GM12878 (cell line): ENCODE measurements at regions not wholly inside any gene's neighbourhood (a gene's known extent, or its start where the extent isn't known, plus 50 kb on each side); places are given as distances from the start of the nearest gene placed in this dataset.

Experiments
- ATAC-seq: fragments of 200-7000 bp; cut with Tn5 transposase; 3 replicates; pipeline ENCODE4 v1.9.1; 2020; ENCODE audit warnings: mild to moderate bottlenecking, moderate library complexity
- BruUV-seq: library from RNA; stranded (reverse); fragments of 400-500 nt; replicated peaks from 2 replicates; lab custom pipeline; 2021; lab: Mats Ljungman, UMichigan
- CTCF ChIA-PET: fragments of 300-600 bp; sonication (Branson Sonifier 250); formaldehyde crosslinking; extraction: SDS; loops from one replicate; lab custom pipeline; 2021; ENCODE audit warnings: inconsistent platforms; lab: Yijun Ruan, JAX
- POLR2A ChIA-PET: fragments of 350-600 bp; formaldehyde crosslinking; extraction: SDS; loops from one replicate; lab custom pipeline; 2021; ENCODE audit warnings: inconsistent platforms; lab: Charles Lee
- RAD21 ChIA-PET: fragments of 300-600 bp; sonication (Branson Sonifier 250); formaldehyde crosslinking; loops from one replicate; lab custom pipeline; 2023; ENCODE audit warnings: antibody characterized with exemption; ENCODE audit not compliant: unreplicated experiment; lab: Charles Lee
- SMC1A ChIA-PET: fragments of 300-600 bp; sonication (Branson Sonifier 250); formaldehyde crosslinking; loops from one replicate; lab custom pipeline; 2023; ENCODE audit not compliant: unreplicated experiment, uncharacterized antibody; lab: Charles Lee
- DNase-seq: peaks from one replicate; pipeline ENCODE4 v3.0.0-alpha.2; 2011; ENCODE audit warnings: low read depth, low spot score
- FAIRE-seq: peaks from 3 replicates; lab custom pipeline; 2011; peaks lifted over from hg19 to GRCh38; lab: Jason Lieb, UNC
- H2AFZ ChIP-seq: 2 replicates; pipeline ENCODE4 v1.6.0; 2011; ENCODE audit warnings: low read depth, low read length, control low read depth; ENCODE audit not compliant: control insufficient read depth
- H3K27ac ChIP-seq: 2 replicates; pipeline ENCODE4 v1.5.1; 2011; ENCODE audit warnings: control low read depth; ENCODE audit not compliant: control insufficient read depth, insufficient read depth
- H3K27me3 ChIP-seq, 2 experiments: replicated peaks in 1 of 2; 2 replicates each; pipeline versions ENCODE4 v1.6.0 to v1.6.1; 2011; ENCODE audit warnings: low read length in 1 of 2; ENCODE audit not compliant: control insufficient read depth in 2 of 2, insufficient read depth in 2 of 2
- H3K36me3 ChIP-seq, 2 experiments: 2 replicates each; pipeline ENCODE4 v1.5.1; 2011; ENCODE audit warnings: low read length in 1 of 2; ENCODE audit not compliant: control insufficient read depth in 2 of 2, insufficient read depth in 2 of 2
- H3K4me1 ChIP-seq: 2 replicates; pipeline ENCODE4 v1.6.1; 2011; ENCODE audit warnings: mild to moderate bottlenecking, low read length, moderate library complexity, mixed read lengths; ENCODE audit not compliant: control insufficient read depth, insufficient read depth
- H3K4me2 ChIP-seq: 2 replicates; pipeline ENCODE4 v1.6.0; 2011; ENCODE audit warnings: control low read depth; ENCODE audit not compliant: control insufficient read depth, insufficient read depth
- H3K4me3 ChIP-seq: fragments of 200-600 bp; sonication (generic); 2 replicates; pipeline ENCODE4 v1.5.1; 2016
- H3K79me2 ChIP-seq: 2 replicates; pipeline ENCODE4 v1.6.0; 2011; ENCODE audit warnings: low read length; ENCODE audit not compliant: control insufficient read depth, insufficient read depth
- H3K9ac ChIP-seq: 2 replicates; pipeline ENCODE4 v1.8.0; 2011; ENCODE audit warnings: low read length, control low read depth, mixed read lengths; ENCODE audit not compliant: control insufficient read depth, insufficient read depth
- H3K9me3 ChIP-seq: replicated peaks from 3 replicates; pipeline ENCODE4 v1.5.1; 2011; ENCODE audit warnings: mild to moderate bottlenecking, low read length; ENCODE audit not compliant: control insufficient read depth, insufficient read depth
- H4K20me1 ChIP-seq: 2 replicates; pipeline ENCODE4 v1.6.0; 2011; ENCODE audit not compliant: control insufficient read depth, insufficient read depth
- CBX5 ChIP-seq: sonication (generic); IDR thresholded peaks from 2 replicates; pipeline ENCODE4 v1.6.1; 2016; ENCODE audit warnings: low read depth, moderate library complexity, mild to moderate bottlenecking, inconsistent platforms
- CHD4 ChIP-seq: fragments of 200-600 bp; sonication (generic); IDR thresholded peaks from 2 replicates; pipeline ENCODE4 v1.6.1; 2016; ENCODE audit warnings: mild to moderate bottlenecking
- EP300 ChIP-seq, 2 experiments: fragments of 150-350 bp in 1 of 2; IDR thresholded peaks; 2 replicates each; pipeline ENCODE4 v1.6.1; 2011 to 2012; ENCODE audit warnings: low read depth in 2 of 2, low read length in 2 of 2, borderline replicate concordance in 1 of 2, improper control_type of control experiment in 1 of 2, inconsistent platforms in 1 of 2; ENCODE audit not compliant: control insufficient read depth in 1 of 2
- EZH2 ChIP-seq: IDR thresholded peaks from 2 replicates; pipeline ENCODE4 v1.6.1; 2012; ENCODE audit warnings: low read depth, mild to moderate bottlenecking, control low read depth, inconsistent platforms, low read length, borderline replicate concordance; ENCODE audit not compliant: control insufficient read depth
- GABPA ChIP-seq: IDR thresholded peaks from 2 replicates; pipeline ENCODE4 v1.6.1; 2014; ENCODE audit warnings: antibody characterized with exemption, low read depth, mild to moderate bottlenecking, inconsistent platforms
- LARP7 ChIP-seq: fragments of 450-650 bp; IDR thresholded peaks from 2 replicates; pipeline ENCODE4 v1.6.1; 2017; ENCODE audit warnings: mild to moderate bottlenecking
- MXI1 ChIP-seq: fragments of 150-350 bp; IDR thresholded peaks from 2 replicates; pipeline ENCODE4 v1.6.1; 2011; ENCODE audit warnings: low read depth, mild to moderate bottlenecking, inconsistent platforms, low read length, improper control_type of control experiment
- PAX5 ChIP-seq: IDR thresholded peaks from 2 replicates; pipeline ENCODE4 v1.6.1; 2011; ENCODE audit warnings: low read depth, low read length, borderline replicate concordance
- POLR2AphosphoS2 ChIP-seq: IDR thresholded peaks from 2 replicates; pipeline ENCODE4 v1.6.1; 2011; ENCODE audit warnings: low read depth, mild to moderate bottlenecking, low read length, improper control_type of control experiment, moderate library complexity
- RELA ChIP-seq: fragments of 450-650 bp; IDR thresholded peaks from 2 replicates; pipeline ENCODE4 v1.8.0; 2014; ENCODE audit warnings: borderline replicate concordance; ENCODE audit not compliant: partially characterized antibody
- ZNF24 ChIP-seq: fragments of 450-650 bp; IDR thresholded peaks from 2 replicates; pipeline ENCODE4 v1.6.1; 2017; ENCODE audit warnings: antibody characterized with exemption, mild to moderate bottlenecking
- WGBS: methylation state at CpG from one replicate; pipeline ENCODE4 v1.1.6; 2016; ENCODE audit warnings: low lambda C conversion rate; ENCODE audit not compliant: insufficient replicate concordance, insufficient coverage; ENCODE audit errors: missing lambda C conversion rate; 5-methylcytosine and 5-hydroxymethylcytosine counted together
- in situ Hi-C: fragments of 300-500 bp; cut with MboI; formaldehyde crosslinking; loops from 9 replicates; pipeline ENCODE4 v1.14.3; 2018; ENCODE audit warnings: mixed read lengths
- intact Hi-C: fragments of 100-400 bp; cut with micrococcal nuclease; formaldehyde crosslinking; loops from one replicate; pipeline ENCODE4 v1.14.2; 2022; ENCODE audit not compliant: unreplicated experiment
- TF ChIP-seq, protein P1 (sequence below): IDR thresholded peaks from 2 replicates; pipeline ENCODE4 v1.6.1; 2011; ENCODE audit warnings: low read depth, mild to moderate bottlenecking, low read length, moderate library complexity, borderline replicate concordance; ENCODE audit errors: extremely low read depth
- TF ChIP-seq, protein P2 (sequence below): fragments of 450-650 bp; IDR thresholded peaks from 2 replicates; pipeline ENCODE4 v1.6.1; 2016; ENCODE audit warnings: mild to moderate bottlenecking, moderate library complexity, borderline replicate concordance

DNA sequence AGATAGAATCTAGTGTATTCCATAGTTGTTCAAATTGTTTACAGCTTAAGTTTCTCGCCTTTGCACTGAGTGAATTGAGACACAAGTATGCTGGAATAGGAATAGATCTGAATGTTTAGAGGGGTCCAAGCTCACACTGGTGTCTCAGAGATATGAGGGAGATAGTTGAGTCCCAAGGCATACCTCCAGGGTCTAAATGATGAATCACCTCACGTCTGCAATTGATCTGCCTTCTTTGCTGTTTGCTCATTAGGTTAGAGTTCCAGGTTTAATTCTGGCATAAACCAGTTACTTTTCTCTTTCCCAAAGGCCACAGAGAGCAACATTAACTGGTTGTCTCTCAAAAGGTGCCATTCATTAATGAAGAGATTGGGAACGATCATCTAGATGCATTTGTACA, 106.3 kb upstream of the MME start:
- no peak overlapping the region for H3K4me2 ChIP-seq
- SMC1A ChIA-PET = no interaction called here
- intact Hi-C loops (no loop called here), in situ Hi-C loops (no loop called here)
- H3K9ac ChIP-seq = no peak overlapping the region
- ATAC-seq = no peak
- no peak overlapping the region for H3K4me3 ChIP-seq
- no peaks in the 10 kb centered on the region for H4K20me1 ChIP-seq
- CTCF ChIA-PET = no interaction called here
- no peak overlapping the region for H2AFZ ChIP-seq
- no TSS peak for BruUV-seq
- 2% methylated on average over 3 of the region's 3 CpGs for WGBS
- no peaks in the 10 kb centered on the region for H3K4me1 ChIP-seq
- no peaks in the 10 kb centered on the region for H3K79me2 ChIP-seq
- FAIRE-seq = no peak
- TF ChIP-seq EZH2 (no peak), MXI1 (no peak), EP300 (IDR thresholded peaks at IDR 0.05; ENCODE audit: borderline replicate concordance in 1 of 2, control insufficient read depth in 1 of 2, low read depth in 2 of 2, low read length in 2 of 2) (no peak)
- TF ChIP-seq, protein P1, sequence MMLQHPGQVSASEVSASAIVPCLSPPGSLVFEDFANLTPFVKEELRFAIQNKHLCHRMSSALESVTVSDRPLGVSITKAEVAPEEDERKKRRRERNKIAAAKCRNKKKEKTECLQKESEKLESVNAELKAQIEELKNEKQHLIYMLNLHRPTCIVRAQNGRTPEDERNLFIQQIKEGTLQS = no peak
- no peaks in the 10 kb centered on the region for H3K27me3 ChIP-seq
- RAD21 ChIA-PET = no interaction called here
- POLR2A ChIA-PET = no interaction called here
- no peak overlapping the region for H3K27ac ChIP-seq
- no peaks in the 10 kb centered on the region for H3K9me3 ChIP-seq
- no peaks in the 10 kb centered on the region for H3K36me3 ChIP-seq
- no peak for DNase-seq

DNA sequence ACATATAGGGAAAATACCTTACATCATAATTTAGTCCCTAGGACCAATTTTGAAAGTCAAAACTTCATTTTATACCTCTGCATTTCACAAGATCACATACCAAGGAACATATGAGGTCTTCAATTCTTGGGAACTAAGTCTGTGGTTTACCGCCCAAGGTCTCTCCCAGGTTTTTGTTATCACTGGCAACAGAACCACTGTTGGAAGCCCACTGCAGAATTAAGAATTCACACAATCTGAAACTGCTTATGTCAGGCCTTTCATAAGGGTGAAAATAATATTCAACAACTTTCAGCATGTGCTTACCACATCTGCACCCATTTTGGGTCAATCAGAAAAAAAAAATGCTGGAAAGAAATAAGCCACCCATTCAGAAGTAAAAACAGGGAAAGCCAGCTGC, 107.2 kb upstream of the MME start:
- Histone ChIP-seq H3K27ac (no peak overlapping the region), H3K9me3 (no peaks in the 10 kb centered on the region), H3K9ac (no peak overlapping the region), H3K4me3 (no peak overlapping the region), H3K79me2 (no peaks in the 10 kb centered on the region), H3K4me2 (no peak overlapping the region), H3K27me3 (no peaks in the 10 kb centered on the region), H2AFZ (no peak overlapping the region), H4K20me1 (no peaks in the 10 kb centered on the region), H3K4me1 (no peaks in the 10 kb centered on the region), H3K36me3 (no peaks in the 10 kb centered on the region)
- TF ChIP-seq EP300 (IDR thresholded peaks at IDR 0.05; ENCODE audit: borderline replicate concordance in 1 of 2, control insufficient read depth in 1 of 2, low read depth in 2 of 2, low read length in 2 of 2) = no peak
- TF ChIP-seq CBX5 = no peak
- no peak for TF ChIP-seq LARP7
- TF ChIP-seq, protein P2, sequence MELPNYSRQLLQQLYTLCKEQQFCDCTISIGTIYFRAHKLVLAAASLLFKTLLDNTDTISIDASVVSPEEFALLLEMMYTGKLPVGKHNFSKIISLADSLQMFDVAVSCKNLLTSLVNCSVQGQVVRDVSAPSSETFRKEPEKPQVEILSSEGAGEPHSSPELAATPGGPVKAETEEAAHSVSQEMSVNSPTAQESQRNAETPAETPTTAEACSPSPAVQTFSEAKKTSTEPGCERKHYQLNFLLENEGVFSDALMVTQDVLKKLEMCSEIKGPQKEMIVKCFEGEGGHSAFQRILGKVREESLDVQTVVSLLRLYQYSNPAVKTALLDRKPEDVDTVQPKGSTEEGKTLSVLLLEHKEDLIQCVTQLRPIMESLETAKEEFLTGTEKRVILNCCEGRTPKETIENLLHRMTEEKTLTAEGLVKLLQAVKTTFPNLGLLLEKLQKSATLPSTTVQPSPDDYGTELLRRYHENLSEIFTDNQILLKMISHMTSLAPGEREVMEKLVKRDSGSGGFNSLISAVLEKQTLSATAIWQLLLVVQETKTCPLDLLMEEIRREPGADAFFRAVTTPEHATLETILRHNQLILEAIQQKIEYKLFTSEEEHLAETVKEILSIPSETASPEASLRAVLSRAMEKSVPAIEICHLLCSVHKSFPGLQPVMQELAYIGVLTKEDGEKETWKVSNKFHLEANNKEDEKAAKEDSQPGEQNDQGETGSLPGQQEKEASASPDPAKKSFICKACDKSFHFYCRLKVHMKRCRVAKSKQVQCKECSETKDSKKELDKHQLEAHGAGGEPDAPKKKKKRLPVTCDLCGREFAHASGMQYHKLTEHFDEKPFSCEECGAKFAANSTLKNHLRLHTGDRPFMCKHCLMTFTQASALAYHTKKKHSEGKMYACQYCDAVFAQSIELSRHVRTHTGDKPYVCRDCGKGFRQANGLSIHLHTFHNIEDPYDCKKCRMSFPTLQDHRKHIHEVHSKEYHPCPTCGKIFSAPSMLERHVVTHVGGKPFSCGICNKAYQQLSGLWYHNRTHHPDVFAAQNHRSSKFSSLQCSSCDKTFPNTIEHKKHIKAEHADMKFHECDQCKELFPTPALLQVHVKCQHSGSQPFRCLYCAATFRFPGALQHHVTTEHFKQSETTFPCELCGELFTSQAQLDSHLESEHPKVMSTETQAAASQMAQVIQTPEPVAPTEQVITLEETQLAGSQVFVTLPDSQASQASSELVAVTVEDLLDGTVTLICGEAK = no peak
- no peak for TF ChIP-seq PAX5
- no peak for TF ChIP-seq POLR2AphosphoS2
- TF ChIP-seq ZNF24 = no peak
- no peak for TF ChIP-seq RELA
- no peak for TF ChIP-seq GABPA
- TF ChIP-seq CHD4 = no peak
- CTCF ChIA-PET = interaction anchor here (0.7 kb wide), 1 partner anchor 1405 kb away, joined by 3 read pairs; no protein-coding TSS in a partner anchor
- no peak for FAIRE-seq
- no peak for DNase-seq
- no TSS peak for BruUV-seq
- SMC1A ChIA-PET = no interaction called here
- intact Hi-C loops (no loop called here), in situ Hi-C loops (no loop called here)
- WGBS = 86% methylated on average over 1 of the region's 1 CpG
- RAD21 ChIA-PET = no interaction called here
- no peak for ATAC-seq
- POLR2A ChIA-PET = no interaction called here
